BJ (cell line): ENCODE measurements at regions not wholly inside any gene's neighbourhood (a gene's known extent, or its start where the extent isn't known, plus 50 kb on each side); places are given as distances from the start of the nearest gene placed in this dataset.

Source experiments
- CTCF ChIA-PET: fragments of 350-600 bp; formaldehyde crosslinking; extraction: SDS; loops from one replicate; lab custom pipeline; 2021; ENCODE audit warnings: antibody characterized with exemption, inconsistent platforms; lab: Yijun Ruan, JAX
- POLR2A ChIA-PET: fragments of 300-600 bp; sonication (Branson Sonifier 250); formaldehyde crosslinking; extraction: SDS; loops from one replicate; lab custom pipeline; 2021; ENCODE audit warnings: antibody characterized with exemption; lab: Charles Lee
- DNase-seq: peaks from one replicate; pipeline ENCODE4 v3.0.0-alpha.2; 2011; ENCODE audit warnings: low read depth
- H3K27me3 ChIP-seq: 2 replicates; pipeline ENCODE4 v1.6.0; 2011; ENCODE audit warnings: low read length; ENCODE audit not compliant: control insufficient read depth, insufficient read depth
- H3K36me3 ChIP-seq: 2 replicates; pipeline ENCODE4 v1.5.1; 2011; ENCODE audit warnings: low read length; ENCODE audit not compliant: control insufficient read depth, insufficient read depth
- H3K4me3 ChIP-seq: 2 replicates; pipeline ENCODE4 v1.5.1; 2011; ENCODE audit warnings: low read depth, mild to moderate bottlenecking, control low read depth, low read length
- CTCF ChIP-seq: IDR thresholded peaks from 2 replicates; pipeline ENCODE4 v1.5.1; 2011; ENCODE audit warnings: low read depth, mild to moderate bottlenecking, control low read depth, inconsistent platforms, low read length, moderate library complexity; ENCODE audit not compliant: insufficient read depth

GRCh38 chr2:12839339-12839738 lies 122.6 kb downstream of the TRIB2 start:
- POLR2A ChIA-PET: no interaction called here

GRCh38 chr2:12841021-12841420 lies 124.3 kb downstream of the TRIB2 start:
- Histone ChIP-seq H3K27me3 (no peaks in the 10 kb centered on the region), H3K36me3 (no peaks in the 10 kb centered on the region), H3K4me3 (no peak overlapping the region)
- no peak for DNase-seq
- CTCF ChIA-PET: no interaction called here
- POLR2A ChIA-PET: no interaction called here
- TF ChIP-seq CTCF: no peak

More at GRCh38 chr2:12839339-12839738, 122.6 kb downstream of the TRIB2 start:
- Histone ChIP-seq H3K36me3 (no peaks in the 10 kb centered on the region), H3K4me3 (no peak overlapping the region), H3K27me3 (no peaks in the 10 kb centered on the region)
- CTCF ChIA-PET: no interaction called here
- TF ChIP-seq CTCF: no peak
- no peak for DNase-seq

GRCh38 chr2:12842917-12843316 lies 126.2 kb downstream of the TRIB2 start:
- Histone ChIP-seq H3K36me3 (no peaks in the 10 kb centered on the region), H3K4me3 (no peak overlapping the region), H3K27me3 (no peaks in the 10 kb centered on the region)
- CTCF ChIA-PET: interaction anchor here (0.9 kb wide), 1 partner anchor 8 kb away, joined by 4 read pairs; no protein-coding TSS in a partner anchor
- no peak for TF ChIP-seq CTCF
- no peak for DNase-seq
- POLR2A ChIA-PET: no interaction called here

- POLR2A ChIA-PET: no interaction called here
- CTCF ChIA-PET: no interaction called here
- no peak for TF ChIP-seq CTCF
Measured at GRCh38 chr2:12844511-12844910, 127.8 kb downstream of the TRIB2 start.

GRCh38 chr2:12847694-12848575 lies 131.2 kb downstream of the TRIB2 start:
- CTCF ChIA-PET: no interaction called here
- DNase-seq: no peak
- no peak for TF ChIP-seq CTCF
- H3K36me3 ChIP-seq: no peaks in the 10 kb centered on the region
- no peaks in the 10 kb centered on the region for H3K27me3 ChIP-seq
- POLR2A ChIA-PET: no interaction called here
- no peak overlapping the region for H3K4me3 ChIP-seq

More at GRCh38 chr2:12844511-12844910, 127.8 kb downstream of the TRIB2 start:
- H3K4me3 ChIP-seq: no peak overlapping the region
- no peaks in the 10 kb centered on the region for H3K36me3 ChIP-seq
- no peaks in the 10 kb centered on the region for H3K27me3 ChIP-seq
- DNase-seq: no peak
